HFF-Myc (cell line): ENCODE measurements at regions not wholly inside any gene's neighbourhood (a gene's known extent, or its start where the extent isn't known, plus 50 kb on each side); places are given as distances from the start of the nearest gene placed in this dataset.

Experiments used
- DNase-seq: peaks from one replicate; pipeline ENCODE4 v3.0.0-alpha.2; 2011; ENCODE audit warnings: low read depth; ENCODE audit errors: extremely low read depth
- H3K4me3 ChIP-seq: replicated peaks from 2 replicates; pipeline ENCODE4 v1.5.1; 2011; ENCODE audit warnings: low read depth, mild to moderate bottlenecking, control low read depth, low read length
- TF ChIP-seq, protein P1 (sequence below): IDR thresholded peaks from 2 replicates; pipeline ENCODE4 v1.5.1; 2012; ENCODE audit warnings: mild to moderate bottlenecking, low read depth, low read length, control low read depth; ENCODE audit errors: missing control alignments

DNA sequence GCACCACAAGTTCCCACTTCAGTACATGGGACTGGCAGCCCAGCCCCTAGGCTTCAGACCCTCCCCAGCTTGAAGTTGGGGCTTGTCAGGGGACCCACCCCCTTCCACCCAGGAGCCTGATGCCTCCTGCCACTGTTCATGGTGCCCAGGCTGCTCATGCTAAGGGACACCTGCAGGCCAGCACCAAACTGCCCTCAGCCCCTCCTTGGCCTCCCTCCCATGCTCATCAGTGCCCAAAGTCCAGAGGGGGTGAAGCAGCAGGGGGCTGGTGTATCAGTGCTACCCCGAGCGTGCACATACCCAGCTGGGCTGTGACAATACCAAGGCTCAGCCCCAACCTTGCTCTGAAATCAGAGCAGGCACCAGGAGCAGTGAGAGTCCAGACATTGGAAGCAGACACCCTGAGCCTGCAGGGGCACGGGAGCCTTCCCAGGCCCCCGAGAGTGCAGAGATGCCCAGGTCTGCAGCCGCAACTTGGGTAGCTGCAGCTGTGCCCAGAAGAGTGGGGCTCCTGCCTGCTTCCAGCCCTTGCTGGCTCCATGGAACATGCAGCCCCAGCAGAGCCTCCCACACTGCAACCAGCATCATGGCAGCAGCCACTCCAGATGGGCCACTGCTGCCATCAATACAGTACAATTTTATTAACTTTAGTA lies 79.0 kb downstream of the MTERF1 start:
- TF ChIP-seq, protein P1, sequence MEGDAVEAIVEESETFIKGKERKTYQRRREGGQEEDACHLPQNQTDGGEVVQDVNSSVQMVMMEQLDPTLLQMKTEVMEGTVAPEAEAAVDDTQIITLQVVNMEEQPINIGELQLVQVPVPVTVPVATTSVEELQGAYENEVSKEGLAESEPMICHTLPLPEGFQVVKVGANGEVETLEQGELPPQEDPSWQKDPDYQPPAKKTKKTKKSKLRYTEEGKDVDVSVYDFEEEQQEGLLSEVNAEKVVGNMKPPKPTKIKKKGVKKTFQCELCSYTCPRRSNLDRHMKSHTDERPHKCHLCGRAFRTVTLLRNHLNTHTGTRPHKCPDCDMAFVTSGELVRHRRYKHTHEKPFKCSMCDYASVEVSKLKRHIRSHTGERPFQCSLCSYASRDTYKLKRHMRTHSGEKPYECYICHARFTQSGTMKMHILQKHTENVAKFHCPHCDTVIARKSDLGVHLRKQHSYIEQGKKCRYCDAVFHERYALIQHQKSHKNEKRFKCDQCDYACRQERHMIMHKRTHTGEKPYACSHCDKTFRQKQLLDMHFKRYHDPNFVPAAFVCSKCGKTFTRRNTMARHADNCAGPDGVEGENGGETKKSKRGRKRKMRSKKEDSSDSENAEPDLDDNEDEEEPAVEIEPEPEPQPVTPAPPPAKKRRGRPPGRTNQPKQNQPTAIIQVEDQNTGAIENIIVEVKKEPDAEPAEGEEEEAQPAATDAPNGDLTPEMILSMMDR: no peak
- DNase-seq: no peak

DNA sequence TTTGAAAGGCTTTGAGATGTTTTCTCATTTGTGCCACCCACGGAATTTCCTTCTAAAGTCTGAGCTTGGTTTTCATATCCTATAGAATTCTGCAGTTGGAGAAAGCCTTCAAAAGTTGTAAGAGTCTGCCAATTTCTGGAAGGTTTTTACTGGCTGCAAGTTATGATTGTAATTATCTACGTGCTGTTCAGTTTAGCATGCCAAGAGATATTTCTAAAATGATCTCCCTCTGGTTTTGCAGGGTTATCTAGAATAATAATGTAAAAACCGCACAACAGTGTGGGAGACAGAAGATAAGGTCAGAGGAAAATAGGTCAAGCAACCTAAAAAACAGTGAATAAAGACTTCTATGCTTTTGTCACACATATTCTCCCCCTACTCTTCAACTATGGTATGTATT lies 69.3 kb downstream of the MTERF1 start:
- DNase-seq: no peak
- no peak overlapping the region for H3K4me3 ChIP-seq
- TF ChIP-seq, protein P1: no peak

More for the DNA sequence above, 79.0 kb downstream of the MTERF1 start:
- no peak overlapping the region for H3K4me3 ChIP-seq

GRCh38 chr7:91811641-91812040 lies 68.9 kb downstream of the MTERF1 start:
- no peak for DNase-seq
- TF ChIP-seq, protein P1: no peak
- H3K4me3 ChIP-seq: no peak overlapping the region

- no peak overlapping the region for H3K4me3 ChIP-seq
- DNase-seq: no peak
- TF ChIP-seq, protein P1: no peak
Measured at GRCh38 chr7:91812388-91812787, 68.1 kb downstream of the MTERF1 start.

DNA sequence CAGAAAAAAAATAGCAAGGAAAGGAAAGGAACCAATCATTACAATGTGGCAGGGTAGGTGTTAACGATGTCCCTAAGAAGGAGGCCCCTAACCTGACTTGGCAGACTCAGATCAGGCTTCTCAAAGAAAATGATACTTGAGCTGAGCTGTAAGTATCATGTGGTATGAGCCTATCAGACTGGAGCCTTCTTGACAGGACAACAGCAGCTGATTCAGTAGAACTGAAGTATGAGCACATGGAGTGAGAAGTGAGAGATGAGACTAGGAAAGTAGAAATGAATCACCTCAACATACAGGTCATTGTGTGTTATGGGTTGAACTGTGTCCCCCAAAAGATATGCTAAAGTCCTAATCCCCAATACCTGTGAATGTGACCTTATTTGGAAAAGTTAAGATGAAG lies 66.3 kb downstream of the MTERF1 start:
- no peak overlapping the region for H3K4me3 ChIP-seq
- TF ChIP-seq, protein P1: no peak
- DNase-seq: no peak
